HG02970 (cell line): ENCODE measurements at regions not wholly inside any gene's neighbourhood (a gene's known extent, or its start where the extent isn't known, plus 50 kb on each side); places are given as distances from the start of the nearest gene placed in this dataset.
A peak's percentile ranks its signal among the peaks of the same experiment; 100 is the strongest.
"Not testable (repeated sequence)": the region's sequence is repeated elsewhere in the genome, so short reads cannot be mapped to it uniquely, and the experiment has no call there.

Experiments
- ATAC-seq: cut with Tn5 transposase; IDR thresholded peaks from one replicate; pipeline ENCODE4 v1.9.1; 2021; ENCODE audit warnings: mild to moderate bottlenecking, moderate library complexity, moderate number of reproducible peaks; ENCODE audit not compliant: unreplicated experiment, low FRiP score

DNA sequence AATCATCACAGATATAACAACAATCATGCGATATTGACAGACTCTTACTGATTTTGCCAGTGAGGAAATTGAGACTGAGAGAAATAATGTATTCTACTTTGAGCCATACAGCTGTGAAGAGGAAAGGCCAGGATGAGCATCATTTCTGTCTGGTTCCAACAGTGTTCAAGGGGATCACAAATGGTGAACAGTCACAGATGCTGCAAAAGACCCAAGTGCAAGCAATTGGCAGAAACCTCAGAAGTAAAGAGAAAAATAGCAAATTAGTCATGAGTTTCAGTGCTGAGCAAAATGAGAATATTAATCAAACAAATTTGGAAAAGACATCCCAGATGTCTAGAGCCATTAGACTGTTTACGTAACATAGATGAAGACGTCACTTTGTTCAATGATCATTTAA is 114.1 kb downstream of the RAB38 start:
- ATAC-seq: no peak

GRCh38 chr11:88059326-88059725 is 115.9 kb downstream of the RAB38 start:
- no peak for ATAC-seq

GRCh38 chr11:88051396-88051795 is 123.8 kb downstream of the RAB38 start:
- no peak for ATAC-seq

DNA sequence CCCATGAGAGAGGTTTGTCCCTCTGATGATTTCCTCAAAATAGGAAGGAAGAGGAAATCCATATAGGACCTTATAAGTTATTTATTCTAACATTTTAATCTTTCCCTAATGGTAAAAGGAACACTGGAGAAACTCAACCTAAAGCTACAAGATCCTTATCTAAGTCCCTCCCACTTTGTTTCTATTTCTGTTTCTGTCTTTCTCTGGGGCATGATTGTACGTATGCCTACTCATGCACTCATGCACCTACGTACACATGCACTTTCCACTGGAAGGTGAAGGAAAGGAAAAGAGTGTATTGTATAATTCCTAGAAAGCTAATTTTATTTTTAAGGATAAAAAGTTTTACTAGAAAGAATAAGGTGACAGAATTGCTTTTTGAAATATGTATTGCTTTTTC is 125.0 kb downstream of the RAB38 start:
- ATAC-seq: no peak

GRCh38 chr11:88045288-88045687 is 130.0 kb downstream of the RAB38 start:
- ATAC-seq: not testable (repeated sequence)

DNA sequence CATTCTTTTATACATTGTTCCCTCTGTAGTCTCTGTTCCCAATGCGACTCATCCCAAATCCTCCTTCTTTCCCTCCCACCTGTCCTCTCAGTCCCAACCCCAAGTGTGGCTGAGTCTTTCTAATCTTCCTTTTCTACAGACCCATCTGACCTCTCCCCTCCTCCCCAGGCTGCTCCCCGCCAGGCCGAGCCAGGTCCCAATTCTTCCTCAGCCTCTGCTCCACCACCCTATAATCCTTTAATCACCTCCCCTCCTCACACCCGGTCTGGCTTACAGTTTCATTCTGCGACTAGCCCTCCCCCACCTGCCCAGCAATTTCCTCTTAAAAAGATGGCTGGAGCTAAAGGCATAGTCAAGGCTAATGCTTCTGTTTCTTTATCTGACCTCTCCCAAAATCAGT is 130.6 kb downstream of the RAB38 start:
- not testable (repeated sequence) for ATAC-seq

GRCh38 chr11:88043149-88043548 is 132.1 kb downstream of the RAB38 start:
- ATAC-seq: no peak

DNA sequence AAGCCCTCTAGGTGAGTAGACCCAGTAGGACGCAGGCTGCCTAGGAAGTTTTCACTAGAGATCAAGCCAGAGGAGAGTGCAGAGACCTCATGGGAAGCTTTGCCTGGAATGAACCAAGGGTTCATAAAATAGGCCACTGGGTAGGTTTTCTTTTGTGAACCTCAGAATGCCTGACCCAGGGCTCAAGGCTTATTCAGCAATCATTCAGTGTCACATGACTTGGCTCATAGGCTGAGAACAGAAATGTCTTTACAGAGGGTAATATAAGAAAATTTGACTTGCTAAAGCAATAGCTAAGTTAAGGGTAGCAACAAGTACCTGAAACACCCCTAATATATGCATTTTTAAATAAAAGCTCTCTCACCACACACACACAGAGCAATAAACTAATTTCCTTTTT is 132.6 kb downstream of the RAB38 start:
- no peak for ATAC-seq

DNA sequence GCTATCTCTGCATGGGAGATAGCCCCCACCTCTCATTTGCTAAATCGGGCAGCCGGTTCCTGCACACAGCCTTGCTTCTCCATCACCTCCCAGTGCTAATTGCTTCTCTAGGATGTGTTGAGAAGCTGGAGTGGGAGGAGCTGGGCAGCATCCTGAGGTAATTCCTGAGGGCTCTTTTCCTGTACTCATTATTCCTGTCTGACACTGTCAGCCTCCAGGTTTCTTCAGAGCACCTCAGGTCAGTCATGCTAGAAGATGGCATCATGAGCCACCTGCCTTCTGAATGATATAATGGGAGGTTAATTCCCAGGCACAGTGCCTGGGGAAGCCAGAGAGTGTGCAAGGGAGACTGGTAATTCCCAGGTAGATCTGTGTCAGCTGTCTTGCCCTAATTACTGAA is 133.0 kb downstream of the RAB38 start:
- no peak for ATAC-seq

GRCh38 chr11:88041679-88042078 is 133.6 kb downstream of the RAB38 start:
- ATAC-seq: no peak

DNA sequence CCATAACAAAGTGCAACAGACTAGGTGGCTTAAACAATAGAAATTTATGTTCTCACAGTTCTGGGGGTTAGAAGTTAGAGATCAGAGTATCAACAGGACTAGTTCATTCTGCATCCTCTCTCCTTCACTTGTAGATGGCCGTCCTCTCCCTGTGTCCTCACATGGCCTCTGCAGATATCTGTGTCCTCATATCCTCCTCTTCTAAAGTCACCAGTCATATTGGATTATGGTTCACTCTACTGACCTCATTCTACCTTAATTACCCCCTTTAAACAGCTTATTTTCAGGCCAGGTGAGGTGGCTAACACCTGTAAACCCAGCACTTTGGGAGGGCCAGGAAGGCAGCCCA is 135.1 kb downstream of the RAB38 start:
- ATAC-seq: no peak

- ATAC-seq: no peak
Observed at GRCh38 chr11:88039476-88040147, 135.6 kb downstream of the RAB38 start.

DNA sequence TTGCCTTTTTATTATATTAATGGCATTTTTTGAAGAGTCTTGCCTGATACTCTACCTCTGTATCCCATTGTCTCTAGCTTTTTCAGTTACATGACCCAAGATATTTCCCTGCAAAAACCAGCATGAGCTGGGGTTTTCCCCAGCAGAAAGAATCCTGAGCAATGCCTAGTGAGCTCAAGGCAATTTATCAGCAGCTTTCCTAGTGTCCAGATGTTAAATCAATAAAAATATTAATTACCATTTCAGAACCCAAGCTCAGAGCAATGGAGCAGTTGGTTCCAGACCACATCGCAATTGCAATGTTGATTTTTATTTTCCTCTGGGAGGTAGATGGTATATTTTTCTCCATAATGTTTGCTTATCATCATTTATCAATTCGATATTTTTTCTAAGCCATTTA is 137.2 kb downstream of the RAB38 start:
- no peak for ATAC-seq

DNA sequence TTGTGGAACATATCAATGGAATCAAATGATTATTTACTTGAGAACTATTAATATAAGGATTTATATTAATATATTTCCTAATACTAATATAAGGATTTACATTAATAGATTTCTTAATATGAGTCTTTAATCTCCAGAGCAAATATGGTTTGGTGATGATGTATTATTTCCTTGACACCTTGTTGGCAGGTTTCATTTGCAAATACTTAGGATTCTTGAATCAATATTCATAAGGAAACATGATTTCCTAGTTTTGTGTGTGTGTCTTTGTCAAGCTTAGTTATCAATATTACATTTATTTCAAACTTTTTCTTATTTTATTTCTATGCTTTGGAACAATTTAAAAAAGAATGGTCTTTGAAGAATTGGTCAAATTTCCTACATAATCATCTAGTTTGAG is 138.5 kb downstream of the RAB38 start:
- no peak for ATAC-seq

GRCh38 chr11:88035271-88035670 is 140.0 kb downstream of the RAB38 start:
- no peak for ATAC-seq

DNA sequence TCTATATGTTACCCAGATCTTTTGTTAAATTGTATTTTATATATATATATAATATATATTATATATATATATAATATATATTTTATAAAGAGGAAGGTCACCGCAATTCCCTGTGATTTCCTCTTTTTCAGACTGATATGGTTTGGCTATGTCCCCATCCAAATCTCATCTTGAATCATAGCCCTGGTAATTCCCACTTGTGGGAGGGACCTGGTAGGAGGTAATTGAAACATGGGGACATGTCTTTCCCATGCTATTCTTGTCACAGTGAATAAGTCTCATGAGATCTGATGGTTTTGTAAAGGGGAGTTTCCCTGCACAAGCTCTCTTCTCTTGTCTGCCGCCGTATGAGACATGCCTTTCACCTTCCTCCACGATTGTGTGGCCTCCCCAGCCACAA is 157.6 kb downstream of the RAB38 start:
- ATAC-seq: no peak

GRCh38 chr11:88016392-88017170 is 158.7 kb downstream of the RAB38 start:
- ATAC-seq: peak; percentile 91

GRCh38 chr11:88015170-88015569 is 160.1 kb downstream of the RAB38 start:
- no peak for ATAC-seq

DNA sequence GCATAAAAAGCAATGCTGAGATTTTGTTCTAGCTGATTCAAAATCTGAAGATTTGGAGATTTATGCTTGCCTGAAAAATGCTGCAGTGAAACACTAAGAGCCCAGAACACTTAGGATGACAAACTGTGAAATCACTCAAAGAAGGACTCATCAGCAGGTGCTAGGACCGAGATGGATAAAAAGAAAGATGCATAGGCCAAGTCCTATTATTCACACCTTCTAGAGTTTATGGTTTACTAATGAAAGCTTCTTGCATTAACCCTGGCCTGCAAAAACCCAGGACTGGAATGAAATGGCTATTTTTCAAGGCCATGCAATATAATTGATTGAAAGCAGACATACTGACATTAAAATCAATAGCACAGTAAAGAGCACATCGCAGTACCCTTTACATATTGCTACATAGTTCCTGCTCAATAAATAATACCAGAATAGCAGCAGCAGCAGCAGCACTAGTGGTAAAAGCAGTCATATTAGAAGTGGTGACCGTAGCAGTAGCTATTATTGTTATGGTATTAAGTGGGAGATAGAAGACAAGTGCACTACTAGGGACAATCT is 161.7 kb downstream of the RAB38 start:
- no peak for ATAC-seq

DNA sequence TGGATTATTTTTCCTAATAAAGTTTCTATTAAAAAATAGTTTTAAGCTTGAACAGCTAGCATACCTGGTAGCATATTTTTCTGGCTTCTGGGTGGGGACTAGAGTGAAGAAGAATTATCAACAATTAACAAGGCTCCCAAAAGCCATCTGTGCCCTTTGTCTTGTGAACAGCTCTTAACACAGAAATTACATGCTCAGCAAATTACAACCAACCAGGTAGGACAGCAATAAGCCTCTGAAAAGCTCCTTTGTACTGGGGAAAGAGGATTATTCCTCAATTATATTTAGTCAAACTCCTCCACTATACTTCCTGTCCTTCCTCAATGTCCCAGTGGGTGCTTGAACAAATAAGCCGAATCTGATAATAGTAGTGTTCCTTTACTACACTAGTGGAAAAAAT is 162.8 kb downstream of the RAB38 start:
- ATAC-seq: no peak

GRCh38 chr11:87976009-87976408 is 199.2 kb downstream of the RAB38 start:
- ATAC-seq: no peak

DNA sequence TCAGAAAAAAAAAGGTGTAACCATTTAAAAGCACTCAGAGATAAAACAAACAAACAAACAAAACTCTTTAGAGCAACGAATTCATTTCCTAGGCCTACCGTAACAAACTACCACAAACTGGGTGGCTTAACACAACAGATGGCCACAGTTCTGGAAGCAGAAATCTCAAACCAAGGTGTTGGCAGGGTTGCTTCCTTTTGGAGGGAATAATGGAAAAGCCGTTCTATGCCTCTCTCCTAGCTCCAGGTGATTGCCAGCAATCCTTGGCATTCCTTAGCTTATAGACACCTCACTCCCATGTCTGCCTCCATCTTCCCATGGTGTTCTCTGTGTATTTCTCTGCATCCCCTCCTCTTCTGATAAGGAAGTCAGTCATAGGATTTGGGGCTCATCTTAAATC is 200.4 kb downstream of the RAB38 start:
- ATAC-seq: no peak
